KBM-7 (cell line): ENCODE measurements at regions not wholly inside any gene's neighbourhood (a gene's known extent, or its start where the extent isn't known, plus 50 kb on each side); places are given as distances from the start of the nearest gene placed in this dataset.
A peak's percentile ranks its signal among the peaks of the same experiment; 100 is the strongest.
"Not testable (repeated sequence)": the region's sequence is repeated elsewhere in the genome, so short reads cannot be mapped to it uniquely, and the experiment has no call there.

Experiments
- DNase-seq: peaks from one replicate; pipeline ENCODE4 v3.0.0-alpha.2; 2015
- in situ Hi-C: fragments of 300-500 bp; cut with MboI; formaldehyde crosslinking; loops from 2 replicates; pipeline ENCODE4 v1.14.3; 2020; ENCODE audit warnings: low sequenced_read_pairs, low pct_unique_long_range_greater_than_20kb, mixed read lengths

DNA sequence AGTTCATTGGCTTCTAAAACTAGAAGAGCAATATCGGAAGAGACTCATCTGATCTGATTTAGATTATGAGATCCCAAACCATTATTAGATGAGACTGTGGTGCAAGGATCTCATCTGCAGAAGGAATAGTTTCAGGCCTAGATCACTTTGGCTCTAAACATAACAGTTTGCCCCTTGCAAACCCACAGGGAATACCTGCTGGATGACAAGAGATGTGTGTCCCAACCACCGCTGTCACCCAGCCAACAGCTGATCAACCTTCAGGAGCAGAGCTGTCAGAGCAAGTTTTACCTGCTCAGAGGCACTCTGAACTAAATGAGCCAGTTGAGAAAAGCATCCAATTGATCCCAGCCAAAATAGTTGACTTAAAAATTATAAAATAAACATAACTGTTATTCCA lies 64.0 kb upstream of the ST3GAL6 start:
- no peak for DNase-seq
- in situ Hi-C loops = no loop called here

DNA sequence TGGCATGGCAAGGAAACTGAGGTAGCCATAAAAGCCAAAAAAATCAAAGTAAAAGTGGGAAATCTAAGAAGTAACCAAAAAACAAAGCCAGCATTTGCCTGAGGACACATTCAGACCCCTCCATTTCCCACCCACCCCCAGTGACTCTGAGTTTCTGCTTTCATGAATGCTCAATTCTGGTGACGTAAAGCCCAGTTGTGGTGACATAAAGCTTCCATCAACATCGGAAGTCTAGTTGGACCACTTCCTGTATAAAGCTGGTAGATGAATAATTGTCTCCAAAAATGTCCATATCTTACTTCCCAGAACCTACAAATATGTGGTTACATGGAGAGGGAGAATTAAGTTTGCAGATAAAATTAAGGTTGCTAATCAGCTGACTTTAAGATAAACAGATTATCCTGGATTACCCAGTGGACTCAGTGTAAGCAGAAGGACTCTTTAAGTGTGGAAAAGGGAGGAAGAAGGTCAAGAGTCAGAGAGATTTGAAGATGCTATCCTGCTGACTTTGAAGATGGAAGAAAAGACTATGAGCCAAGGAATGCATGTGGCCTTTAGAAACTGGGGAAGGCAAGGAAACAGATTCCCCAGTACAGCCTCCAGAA lies 62.0 kb upstream of the ST3GAL6 start:
- in situ Hi-C loops = no loop called here
- peak; percentile 21 for DNase-seq

DNA sequence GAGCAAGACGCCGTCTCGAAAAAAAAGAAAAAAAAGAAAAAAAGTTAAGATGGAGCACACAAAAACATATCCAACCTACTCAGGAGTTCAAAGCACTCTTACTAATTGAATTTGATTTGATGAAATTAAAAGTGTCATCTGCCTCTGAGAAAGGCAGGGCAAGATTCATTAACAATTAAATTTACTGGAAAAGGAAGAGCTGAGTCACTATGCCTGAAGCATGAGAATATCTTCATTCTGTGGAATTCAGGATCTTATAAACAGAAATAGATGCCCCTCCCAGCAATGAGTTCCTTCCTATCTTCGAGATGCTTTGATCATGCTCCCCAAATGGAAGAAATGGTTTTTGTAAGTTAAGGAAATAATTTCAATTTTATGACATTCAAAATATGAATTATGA lies 61.0 kb upstream of the ST3GAL6 start:
- DNase-seq = no peak
- in situ Hi-C loops = no loop called here

DNA sequence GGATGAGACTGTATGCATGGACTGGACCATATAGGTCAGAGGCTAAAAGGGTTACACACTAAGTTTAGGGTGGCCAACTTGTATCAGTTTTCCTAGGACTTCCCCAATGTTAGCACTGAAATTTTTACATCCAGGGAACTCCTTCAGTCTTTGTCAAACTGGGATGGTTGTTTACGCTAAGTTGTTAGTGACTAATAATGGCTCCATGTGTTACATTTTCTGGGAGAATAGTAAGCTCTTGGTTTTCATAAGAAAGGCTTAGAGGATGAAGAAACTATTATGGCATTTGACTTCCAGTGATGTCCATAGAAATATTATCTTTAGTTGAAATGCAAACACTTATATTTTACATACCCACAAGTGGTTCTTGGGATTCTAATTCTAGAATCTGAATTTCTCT lies 57.9 kb upstream of the ST3GAL6 start:
- in situ Hi-C loops = no loop called here
- no peak for DNase-seq

DNA sequence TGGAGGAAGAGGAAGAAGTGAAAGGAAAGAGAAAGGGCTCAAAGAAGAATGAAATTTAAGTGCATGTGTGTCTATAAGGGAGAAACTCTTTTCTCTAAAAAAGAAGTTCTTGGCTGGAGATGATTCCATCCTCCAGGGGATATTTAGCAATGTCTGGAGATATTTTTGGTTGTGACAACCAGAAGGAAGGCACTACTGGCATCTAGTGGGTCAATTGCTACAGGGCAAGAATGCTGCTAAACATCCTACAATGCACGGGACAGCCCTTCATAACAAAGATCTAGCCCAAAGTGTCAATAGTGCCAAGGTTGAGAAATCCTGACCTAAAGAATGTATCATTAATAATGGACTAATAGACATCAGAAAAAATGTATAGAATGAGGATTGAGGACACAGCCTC lies 57.4 kb upstream of the ST3GAL6 start:
- DNase-seq = no peak
- in situ Hi-C loops = no loop called here

DNA sequence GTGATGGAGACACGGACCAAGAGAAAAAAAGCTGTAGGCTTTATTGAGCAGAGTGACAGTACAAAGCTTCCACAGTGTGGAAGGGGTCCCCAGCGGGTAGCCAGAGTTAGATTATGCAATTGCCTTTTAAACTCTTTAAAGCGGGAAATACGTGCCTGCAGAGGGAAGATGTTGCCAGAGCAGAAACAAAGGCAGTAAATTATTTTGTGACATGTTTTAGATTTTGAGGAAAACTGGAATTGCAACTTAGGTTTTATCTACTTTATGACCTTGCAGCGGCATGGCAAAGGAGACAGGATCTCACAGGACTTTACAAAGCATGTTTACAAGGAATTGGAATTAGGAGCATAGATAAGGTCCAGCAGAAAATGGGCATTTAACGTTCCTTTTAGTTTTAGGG lies 54.5 kb upstream of the ST3GAL6 start:
- DNase-seq, in situ Hi-C loops: not testable (repeated sequence)

DNA sequence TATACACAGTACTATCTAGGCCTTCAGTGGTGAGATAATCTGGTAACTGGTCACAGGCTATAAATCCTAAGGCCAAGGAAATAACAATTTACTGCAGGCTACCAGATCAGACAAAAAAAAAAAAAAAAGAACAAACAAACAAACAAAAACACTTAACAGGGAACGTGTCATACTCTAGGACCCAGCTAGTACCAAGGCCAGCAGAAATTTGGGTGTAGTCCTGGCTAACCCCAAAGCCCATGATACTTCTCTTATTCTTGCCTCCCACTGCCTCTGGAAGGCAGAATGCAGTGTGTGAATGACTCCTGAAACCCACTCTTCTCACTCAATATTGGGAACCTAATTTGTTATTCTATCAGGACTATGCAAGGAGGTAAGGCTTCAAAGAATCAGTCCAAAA lies 53.7 kb upstream of the ST3GAL6 start:
- DNase-seq = no peak
- in situ Hi-C loops = no loop called here

DNA sequence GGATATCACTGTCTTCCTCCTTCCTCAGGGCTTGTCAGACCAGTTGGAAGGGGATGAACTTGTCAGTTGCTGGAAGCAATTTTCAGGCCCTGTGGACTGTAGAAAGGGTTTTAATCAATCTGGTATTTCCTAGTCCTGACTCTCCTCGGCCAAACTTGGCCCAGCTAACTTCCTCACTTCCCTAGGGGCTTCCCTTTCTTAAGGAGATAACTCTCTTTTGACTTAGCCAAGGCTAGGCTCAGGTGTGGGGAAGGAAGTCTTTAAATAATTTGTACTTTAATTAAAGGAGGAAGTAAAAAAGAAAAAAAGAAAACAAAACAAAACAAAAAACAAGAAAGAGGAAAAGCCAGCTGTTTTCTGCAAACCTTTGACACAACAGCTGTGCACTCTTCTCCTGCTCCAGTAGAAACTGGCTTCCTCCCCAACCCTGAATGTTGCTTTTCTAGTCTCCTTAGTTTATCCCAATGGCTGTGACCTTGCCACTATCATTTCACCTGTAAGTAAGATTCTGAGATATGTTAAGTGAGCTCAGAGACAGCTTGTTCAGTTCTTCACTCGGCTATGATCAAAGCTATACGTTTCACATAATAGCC lies 53.0 kb upstream of the ST3GAL6 start:
- no peak for DNase-seq
- in situ Hi-C loops = no loop called here

DNA sequence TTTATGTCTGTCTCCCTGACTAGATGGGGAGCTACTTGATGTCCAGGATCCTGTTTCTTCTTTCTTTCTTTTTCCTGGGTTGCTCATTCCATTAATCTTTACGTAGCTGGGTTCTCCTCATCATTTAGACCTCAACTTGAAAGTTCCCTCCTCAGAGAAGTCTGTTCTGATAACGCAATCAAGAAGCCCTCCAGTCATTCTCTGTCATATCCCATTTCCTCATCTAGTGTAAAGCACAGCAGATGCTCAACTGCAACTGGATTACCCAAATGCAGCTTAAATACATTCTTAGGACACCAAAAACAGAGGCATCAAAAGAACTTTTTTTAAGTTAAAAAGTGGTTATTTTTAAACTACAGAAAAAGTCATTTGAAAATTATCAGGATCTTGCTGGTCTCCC lies 51.7 kb upstream of the ST3GAL6 start:
- no peak for DNase-seq
- in situ Hi-C loops = no loop called here

DNA sequence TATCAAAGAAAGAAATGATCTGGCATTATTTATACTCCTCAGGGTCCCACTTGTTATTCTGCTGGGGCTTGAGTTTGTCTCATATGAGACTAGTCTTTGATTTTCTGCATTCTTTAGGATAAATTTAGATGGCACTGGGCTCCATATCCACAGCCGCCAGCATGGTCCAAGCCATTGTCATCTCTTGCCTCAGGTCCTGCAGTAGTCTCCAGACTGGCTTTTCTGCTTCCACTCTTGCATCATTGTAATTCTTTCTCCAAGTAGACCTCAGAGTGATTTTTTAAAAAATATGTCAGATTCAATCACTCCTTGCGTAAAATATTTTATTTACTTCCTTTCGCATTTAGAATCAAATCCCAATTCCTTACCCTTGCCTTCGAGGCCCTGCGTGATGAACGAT lies 50.4 kb upstream of the ST3GAL6 start:
- in situ Hi-C loops = no loop called here
- no peak for DNase-seq

DNA sequence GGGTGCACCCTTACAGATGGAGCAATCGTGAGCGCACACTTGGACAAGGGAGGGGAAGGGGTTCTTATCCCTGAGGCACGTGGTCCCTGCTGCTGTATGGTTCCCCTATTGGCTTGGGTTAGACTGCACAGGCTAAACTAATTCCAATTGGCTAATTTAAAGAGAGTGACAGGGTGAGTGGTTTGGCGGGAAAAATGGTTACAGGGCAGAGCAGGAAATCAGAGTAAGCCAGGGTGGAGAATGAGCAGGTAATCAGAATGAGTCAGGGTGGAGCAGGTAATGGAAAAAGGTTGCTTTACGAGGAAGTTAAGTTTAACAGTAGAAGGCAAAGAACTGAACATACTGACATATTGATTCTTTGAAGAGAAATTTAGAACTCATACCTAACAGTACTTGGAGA lies 49.8 kb upstream of the ST3GAL6 start:
- in situ Hi-C loops, DNase-seq: not testable (repeated sequence)
